ENCODE measurements at regions not wholly inside any gene's neighbourhood (a gene's known extent, or its start where the extent isn't known, plus 50 kb on each side); places are given as distances from the start of the nearest gene placed in this dataset.

DNA sequence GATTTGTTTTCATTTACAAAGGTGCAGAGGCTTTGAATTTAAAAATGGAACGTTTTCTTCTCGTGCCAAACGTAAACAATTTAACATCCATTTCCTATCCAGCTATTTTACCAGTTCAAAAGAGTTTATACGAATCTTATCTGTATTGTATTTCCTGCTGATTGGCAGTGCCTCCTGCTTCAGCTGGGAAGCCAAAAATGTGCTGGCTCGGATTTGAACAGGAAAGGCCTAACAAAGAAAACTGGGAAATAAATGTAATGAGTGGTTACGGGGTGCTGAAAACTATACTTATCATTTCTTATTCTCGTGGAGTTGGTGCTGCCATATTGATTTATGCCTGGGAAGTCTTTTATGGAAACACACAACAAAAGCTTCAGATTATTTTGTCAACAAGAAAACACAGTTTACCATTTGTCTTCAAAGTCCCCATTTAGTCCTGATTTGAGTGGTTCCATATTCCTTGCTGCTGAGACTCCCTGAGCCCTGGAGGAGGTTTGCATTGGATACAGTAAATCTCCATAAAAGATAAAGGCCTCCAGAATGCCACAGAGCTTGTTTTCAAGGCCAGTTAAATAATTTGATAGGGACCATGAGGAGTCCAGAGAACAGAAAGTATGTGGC is 507.4 kb downstream of the RASEF start:
- Histone ChIP-seq H3K27ac (ENCODE audit: low read depth, low read length) (no peak overlapping the region), H3K9me3 (ENCODE audit: control insufficient read depth in 3 of 3, low read length in 3 of 3) (no peaks in the 10 kb centered on the region), H3K9ac (ENCODE audit: low read depth in 1 of 3, low read length in 3 of 3) (no peak overlapping the region), H3K27me3 (ENCODE audit: control insufficient read depth in 3 of 3, insufficient read depth in 3 of 3, low read length in 3 of 3) (no peaks in the 10 kb centered on the region), H3K36me3 (ENCODE audit: control insufficient read depth in 3 of 3, insufficient read depth in 3 of 3, low read length in 3 of 3) (no peaks in the 10 kb centered on the region), H3K4me1 (ENCODE audit: control insufficient read depth in 3 of 3, insufficient read depth in 3 of 3, low read length in 3 of 3) (no peaks in the 10 kb centered on the region), H3K4me3 (ENCODE audit: low read length in 3 of 3) (no peak overlapping the region)

DNA sequence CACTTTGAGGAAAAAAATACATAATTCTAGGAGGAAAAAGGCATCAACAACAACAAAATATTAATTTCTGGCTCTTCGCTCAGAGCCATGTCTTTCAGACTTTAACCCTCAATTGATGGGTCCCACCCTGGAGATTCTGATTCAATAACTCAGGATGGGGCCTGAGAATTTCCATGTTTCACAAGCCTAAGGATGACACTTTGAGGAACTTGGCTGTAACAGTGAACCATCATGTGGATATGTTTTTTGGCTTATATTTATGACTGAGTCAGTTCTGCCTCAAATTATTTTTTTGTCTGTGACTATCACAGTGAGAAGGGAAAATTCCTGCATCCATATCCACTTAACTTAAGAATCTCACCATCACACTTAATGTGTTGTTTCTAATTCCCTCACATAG is 504.6 kb downstream of the RASEF start:
- no peak overlapping the region for H3K4me3 ChIP-seq (ENCODE audit: low read length in 3 of 3)
- no peaks in the 10 kb centered on the region for H3K4me1 ChIP-seq (ENCODE audit: control insufficient read depth in 3 of 3, insufficient read depth in 3 of 3, low read length in 3 of 3)
- no peaks in the 10 kb centered on the region for H3K36me3 ChIP-seq (ENCODE audit: control insufficient read depth in 3 of 3, insufficient read depth in 3 of 3, low read length in 3 of 3)
- no peak overlapping the region for H3K9ac ChIP-seq (ENCODE audit: low read depth in 1 of 3, low read length in 3 of 3)
- H3K27me3 ChIP-seq (ENCODE audit: control insufficient read depth in 3 of 3, insufficient read depth in 3 of 3, low read length in 3 of 3): peaks cover 0 to 2% (median 0%) of the 10 kb centered on the region in 3 donors
- H3K9me3 ChIP-seq (ENCODE audit: control insufficient read depth in 3 of 3, low read length in 3 of 3): no peaks in the 10 kb centered on the region
- no peak overlapping the region for H3K27ac ChIP-seq (ENCODE audit: low read depth, low read length)

GRCh38 chr9:82558855-82559630 is 503.9 kb downstream of the RASEF start:
- Histone ChIP-seq H3K9ac (ENCODE audit: low read depth in 1 of 3, low read length in 3 of 3) (no peak overlapping the region), H3K9me3 (ENCODE audit: control insufficient read depth in 3 of 3, low read length in 3 of 3) (no peaks in the 10 kb centered on the region), H3K4me1 (ENCODE audit: control insufficient read depth in 3 of 3, insufficient read depth in 3 of 3, low read length in 3 of 3) (no peaks in the 10 kb centered on the region), H3K27me3 (ENCODE audit: control insufficient read depth in 3 of 3, insufficient read depth in 3 of 3, low read length in 3 of 3) (peaks cover 0 to 2% (median 0%) of the 10 kb centered on the region in 3 donors), H3K27ac (ENCODE audit: low read depth, low read length) (no peak overlapping the region), H3K4me3 (ENCODE audit: low read length in 3 of 3) (no peak overlapping the region), H3K36me3 (ENCODE audit: control insufficient read depth in 3 of 3, insufficient read depth in 3 of 3, low read length in 3 of 3) (no peaks in the 10 kb centered on the region)

GRCh38 chr9:82560036-82560435 is 502.9 kb downstream of the RASEF start:
- no peak overlapping the region for H3K4me3 ChIP-seq (ENCODE audit: low read length in 3 of 3)
- H3K4me1 ChIP-seq (ENCODE audit: control insufficient read depth in 3 of 3, insufficient read depth in 3 of 3, low read length in 3 of 3): no peaks in the 10 kb centered on the region
- no peaks in the 10 kb centered on the region for H3K36me3 ChIP-seq (ENCODE audit: control insufficient read depth in 3 of 3, insufficient read depth in 3 of 3, low read length in 3 of 3)
- H3K27ac ChIP-seq (ENCODE audit: low read depth, low read length): no peak overlapping the region
- H3K9me3 ChIP-seq (ENCODE audit: control insufficient read depth in 3 of 3, low read length in 3 of 3): no peaks in the 10 kb centered on the region
- peaks cover 0 to 2% (median 0%) of the 10 kb centered on the region in 3 donors for H3K27me3 ChIP-seq (ENCODE audit: control insufficient read depth in 3 of 3, insufficient read depth in 3 of 3, low read length in 3 of 3)
- H3K9ac ChIP-seq (ENCODE audit: low read depth in 1 of 3, low read length in 3 of 3): no peak overlapping the region

DNA sequence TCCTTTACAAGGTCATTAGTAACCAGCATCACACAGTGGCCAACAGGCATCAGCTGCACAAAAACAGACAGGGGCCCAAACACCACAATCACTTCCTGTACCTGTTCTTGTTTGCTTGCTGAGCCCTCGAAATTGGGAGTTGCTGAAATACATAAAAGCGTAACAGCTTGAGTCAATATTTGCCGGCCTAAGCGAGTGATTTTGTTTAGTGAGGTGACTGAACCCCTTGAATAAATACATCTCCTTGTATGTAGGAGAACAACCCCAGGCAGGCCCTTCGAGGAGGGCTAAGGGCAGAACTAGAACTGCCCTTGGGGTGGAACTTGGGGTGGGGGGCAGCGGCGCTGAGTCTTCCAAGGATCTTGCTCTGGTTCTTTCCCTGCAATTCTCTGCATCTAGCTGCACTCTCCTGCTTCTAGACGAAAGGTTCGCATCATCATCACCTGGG is 502.5 kb downstream of the RASEF start:
- H3K27me3 ChIP-seq (ENCODE audit: control insufficient read depth in 3 of 3, insufficient read depth in 3 of 3, low read length in 3 of 3): peaks cover 0 to 2% (median 0%) of the 10 kb centered on the region in 3 donors
- no peak overlapping the region for H3K4me3 ChIP-seq (ENCODE audit: low read length in 3 of 3)
- no peak overlapping the region for H3K27ac ChIP-seq (ENCODE audit: low read depth, low read length)
- no peak overlapping the region for H3K9ac ChIP-seq (ENCODE audit: low read depth in 1 of 3, low read length in 3 of 3)
- H3K4me1 ChIP-seq (ENCODE audit: control insufficient read depth in 3 of 3, insufficient read depth in 3 of 3, low read length in 3 of 3): peaks cover 0 to 2% (median 0%) of the 10 kb centered on the region in 3 donors
- no peaks in the 10 kb centered on the region for H3K36me3 ChIP-seq (ENCODE audit: control insufficient read depth in 3 of 3, insufficient read depth in 3 of 3, low read length in 3 of 3)
- no peaks in the 10 kb centered on the region for H3K9me3 ChIP-seq (ENCODE audit: control insufficient read depth in 3 of 3, low read length in 3 of 3)

- no peaks in the 10 kb centered on the region for H3K9me3 ChIP-seq (ENCODE audit: control insufficient read depth in 3 of 3, low read length in 3 of 3)
- no peak overlapping the region for H3K4me3 ChIP-seq (ENCODE audit: low read length in 3 of 3)
- H3K9ac ChIP-seq (ENCODE audit: low read depth in 1 of 3, low read length in 3 of 3): no peak overlapping the region
- peaks cover 0 to 2% (median 0%) of the 10 kb centered on the region in 3 donors for H3K4me1 ChIP-seq (ENCODE audit: control insufficient read depth in 3 of 3, insufficient read depth in 3 of 3, low read length in 3 of 3)
- peaks cover 0 to 2% (median 0%) of the 10 kb centered on the region in 3 donors for H3K27me3 ChIP-seq (ENCODE audit: control insufficient read depth in 3 of 3, insufficient read depth in 3 of 3, low read length in 3 of 3)
- no peaks in the 10 kb centered on the region for H3K36me3 ChIP-seq (ENCODE audit: control insufficient read depth in 3 of 3, insufficient read depth in 3 of 3, low read length in 3 of 3)
- H3K27ac ChIP-seq (ENCODE audit: low read depth, low read length): no peak overlapping the region
Observed at GRCh38 chr9:82563094-82563493, 499.8 kb downstream of the RASEF start.

DNA sequence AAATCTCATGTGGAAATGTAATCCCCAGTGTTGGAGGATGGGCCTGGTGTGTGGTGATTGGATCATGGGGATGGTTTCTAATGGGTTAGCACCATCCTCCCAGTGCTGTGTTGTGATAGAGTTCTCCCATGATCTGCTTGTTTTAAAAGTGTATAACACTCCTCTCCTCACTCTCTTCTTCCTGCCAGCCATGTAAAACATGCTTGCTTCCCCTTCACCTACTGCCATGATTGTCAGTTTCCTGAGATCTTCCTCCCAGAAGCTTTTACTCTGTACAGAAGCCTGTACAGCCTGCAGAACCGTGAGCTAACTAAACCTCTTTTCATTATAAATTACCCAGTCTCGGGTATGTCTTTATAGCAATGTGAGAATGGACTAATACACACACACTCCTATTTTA is 499.1 kb downstream of the RASEF start:
- H3K27me3 ChIP-seq (ENCODE audit: control insufficient read depth in 3 of 3, insufficient read depth in 3 of 3, low read length in 3 of 3): peaks cover 0 to 2% (median 0%) of the 10 kb centered on the region in 3 donors
- H3K9ac ChIP-seq (ENCODE audit: low read depth in 1 of 3, low read length in 3 of 3): no peak overlapping the region
- no peak overlapping the region for H3K27ac ChIP-seq (ENCODE audit: low read depth, low read length)
- H3K4me1 ChIP-seq (ENCODE audit: control insufficient read depth in 3 of 3, insufficient read depth in 3 of 3, low read length in 3 of 3): peaks cover 0 to 2% (median 0%) of the 10 kb centered on the region in 3 donors
- no peaks in the 10 kb centered on the region for H3K9me3 ChIP-seq (ENCODE audit: control insufficient read depth in 3 of 3, low read length in 3 of 3)
- H3K4me3 ChIP-seq (ENCODE audit: low read length in 3 of 3): no peak overlapping the region
- H3K36me3 ChIP-seq (ENCODE audit: control insufficient read depth in 3 of 3, insufficient read depth in 3 of 3, low read length in 3 of 3): no peaks in the 10 kb centered on the region

DNA sequence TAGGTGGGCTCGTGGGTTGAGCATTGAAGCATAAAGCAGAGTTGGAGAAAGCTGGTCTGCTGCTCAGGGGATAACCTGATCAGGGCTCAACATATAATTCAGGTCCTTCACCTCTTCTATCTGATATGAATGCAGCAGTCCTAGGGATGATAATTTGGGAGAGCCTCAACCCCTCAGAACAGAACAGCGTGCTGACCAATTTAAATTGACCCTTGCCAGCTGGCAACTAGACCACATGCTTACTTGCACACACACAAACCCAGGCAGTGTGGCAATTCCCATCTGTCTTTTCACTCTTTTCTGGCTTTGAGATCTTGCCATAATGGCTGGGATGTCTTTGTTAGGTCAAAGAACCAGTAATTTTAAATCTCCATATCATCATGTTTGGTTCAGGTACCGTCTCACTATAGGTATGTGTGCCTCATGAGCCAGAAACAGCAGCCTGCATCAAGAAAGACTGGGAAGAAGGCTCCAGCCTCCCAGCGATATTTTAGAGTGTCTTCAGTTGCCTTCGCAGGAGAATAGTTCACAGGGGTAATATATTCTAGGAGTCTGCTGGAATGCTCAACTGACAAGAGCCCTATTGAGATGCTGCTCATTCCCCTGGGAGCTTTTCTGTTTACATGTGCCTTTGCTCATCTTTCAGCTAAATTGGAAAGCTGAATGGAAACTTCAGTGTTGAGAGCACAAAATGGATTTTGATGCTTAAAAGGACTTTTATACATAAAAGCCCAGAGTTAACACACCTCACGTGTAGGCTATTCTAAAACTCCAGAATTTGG is 497.6 kb downstream of the RASEF start:
- H3K4me3 ChIP-seq (ENCODE audit: low read length in 3 of 3): no peak overlapping the region
- no peaks in the 10 kb centered on the region for H3K9me3 ChIP-seq (ENCODE audit: control insufficient read depth in 3 of 3, low read length in 3 of 3)
- H3K9ac ChIP-seq (ENCODE audit: low read depth in 1 of 3, low read length in 3 of 3): no peak overlapping the region
- H3K27ac ChIP-seq (ENCODE audit: low read depth, low read length): no peak overlapping the region
- H3K36me3 ChIP-seq (ENCODE audit: control insufficient read depth in 3 of 3, insufficient read depth in 3 of 3, low read length in 3 of 3): no peaks in the 10 kb centered on the region
- peaks cover 0 to 2% (median 0%) of the 10 kb centered on the region in 3 donors for H3K4me1 ChIP-seq (ENCODE audit: control insufficient read depth in 3 of 3, insufficient read depth in 3 of 3, low read length in 3 of 3)
- H3K27me3 ChIP-seq (ENCODE audit: control insufficient read depth in 3 of 3, insufficient read depth in 3 of 3, low read length in 3 of 3): peaks cover 0 to 2% (median 0%) of the 10 kb centered on the region in 3 donors

DNA sequence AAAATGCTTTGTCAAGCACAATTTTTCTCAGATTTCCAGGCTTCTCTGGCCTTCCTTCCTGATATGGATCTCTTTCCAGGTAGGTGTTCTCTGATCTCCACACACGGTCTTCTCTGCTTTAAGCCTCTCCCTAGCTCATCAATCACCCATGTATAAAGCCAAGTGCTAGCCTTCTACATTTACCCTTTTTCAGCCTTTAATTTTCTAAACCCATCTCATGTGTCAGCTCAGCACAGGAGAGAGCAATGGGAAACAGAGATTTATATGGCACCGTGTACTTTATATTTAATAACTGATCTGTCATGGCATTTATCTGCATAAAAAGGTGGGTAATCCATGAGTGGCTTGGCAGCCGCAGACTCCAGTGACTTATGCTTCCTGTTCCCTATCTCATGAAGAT is 495.0 kb downstream of the RASEF start:
- no peak overlapping the region for H3K27ac ChIP-seq (ENCODE audit: low read depth, low read length)
- no peaks in the 10 kb centered on the region for H3K36me3 ChIP-seq (ENCODE audit: control insufficient read depth in 3 of 3, insufficient read depth in 3 of 3, low read length in 3 of 3)
- no peaks in the 10 kb centered on the region for H3K27me3 ChIP-seq (ENCODE audit: control insufficient read depth in 3 of 3, insufficient read depth in 3 of 3, low read length in 3 of 3)
- H3K4me1 ChIP-seq (ENCODE audit: control insufficient read depth in 3 of 3, insufficient read depth in 3 of 3, low read length in 3 of 3): peaks cover 0 to 2% (median 0%) of the 10 kb centered on the region in 3 donors
- no peak overlapping the region for H3K4me3 ChIP-seq (ENCODE audit: low read length in 3 of 3)
- H3K9ac ChIP-seq (ENCODE audit: low read depth in 1 of 3, low read length in 3 of 3): no peak overlapping the region
- no peaks in the 10 kb centered on the region for H3K9me3 ChIP-seq (ENCODE audit: control insufficient read depth in 3 of 3, low read length in 3 of 3)

- no peak overlapping the region for H3K27ac ChIP-seq (ENCODE audit: low read depth, low read length)
- peaks cover 0 to 1% (median 0%) of the 10 kb centered on the region in 3 donors for H3K4me1 ChIP-seq (ENCODE audit: control insufficient read depth in 3 of 3, insufficient read depth in 3 of 3, low read length in 3 of 3)
- H3K4me3 ChIP-seq (ENCODE audit: low read length in 3 of 3): no peak overlapping the region
- H3K9ac ChIP-seq (ENCODE audit: low read depth in 1 of 3, low read length in 3 of 3): no peak overlapping the region
- no peaks in the 10 kb centered on the region for H3K9me3 ChIP-seq (ENCODE audit: control insufficient read depth in 3 of 3, low read length in 3 of 3)
- H3K27me3 ChIP-seq (ENCODE audit: control insufficient read depth in 3 of 3, insufficient read depth in 3 of 3, low read length in 3 of 3): no peaks in the 10 kb centered on the region
- H3K36me3 ChIP-seq (ENCODE audit: control insufficient read depth in 3 of 3, insufficient read depth in 3 of 3, low read length in 3 of 3): no peaks in the 10 kb centered on the region
Observed at GRCh38 chr9:82570226-82570625, 492.7 kb downstream of the RASEF start.

All from skeletal muscle tissue (tissue), 3 donors.